GM23248 (cell line): ENCODE measurements at regions not wholly inside any gene's neighbourhood (a gene's known extent, or its start where the extent isn't known, plus 50 kb on each side); places are given as distances from the start of the nearest gene placed in this dataset.

Experiments used
- EZH2 ChIP-seq: fragments of 200-600 bp; sonication (generic); IDR thresholded peaks from 2 replicates; pipeline ENCODE4 v1.6.1; 2018; ENCODE audit warnings: antibody characterized with exemption, mild to moderate bottlenecking; ENCODE audit not compliant: insufficient read depth, poor library complexity, severe bottlenecking
- EZH2phosphoT487 ChIP-seq: fragments of 200-600 bp; sonication (generic); IDR thresholded peaks from 2 replicates; pipeline ENCODE4 v1.6.1; 2018; ENCODE audit warnings: antibody characterized with exemption, moderate library complexity, mild to moderate bottlenecking, low read depth; ENCODE audit not compliant: insufficient read depth

DNA sequence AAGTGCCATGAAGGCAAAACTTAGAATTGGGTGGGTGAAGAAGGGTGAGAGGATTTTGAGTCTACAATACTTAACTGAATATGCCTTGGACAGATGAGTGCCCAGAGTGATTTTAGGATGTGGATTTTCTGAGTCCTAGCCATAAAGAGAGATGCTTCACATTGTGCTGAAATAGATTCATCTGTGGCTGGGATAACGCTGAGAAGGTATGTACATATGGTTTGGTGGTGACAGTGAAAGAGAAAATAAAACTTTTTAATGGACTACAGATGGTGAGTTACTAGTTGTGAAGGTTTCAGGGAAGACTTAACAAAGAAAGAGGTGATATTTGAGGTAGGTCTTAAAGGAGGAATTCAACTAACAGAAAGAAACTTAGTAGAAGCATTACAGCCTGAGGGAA is 265.8 kb downstream of the AKAIN1 start:
- no peak for TF ChIP-seq EZH2
- no peak for TF ChIP-seq EZH2phosphoT487
